Frontal cortex (tissue), 4 donors: ENCODE measurements at regions not wholly inside any gene's neighbourhood (a gene's known extent, or its start where the extent isn't known, plus 50 kb on each side); places are given as distances from the start of the nearest gene placed in this dataset. TPM values are rescaled to one million over a fixed set of nuclear protein-coding genes. Genes with fewer than 3 reads are reported as not detected.

ENCODE experiments used
- DNase-seq, 2 donors: peaks; one replicate each; pipeline ENCODE4 v3.0.0; 2012; ENCODE audit warnings: low spot score in 2 of 2
- FAIRE-seq: peaks from 2 replicates; lab custom pipeline; 2012; peaks lifted over from hg19 to GRCh38; lab: Jason Lieb, UNC
- small RNA-seq: library from RNA; depleted of rRNA; stranded (forward); fragments of <200 nt; gene quantifications from one replicate; pipeline ENCODE3, GENCODE V24; 2014
- donor health status: control.
- donor health status: control.
- donor health status: control.

- DNase-seq (no peak), FAIRE-seq (no peak)
Measured at GRCh38 chr2:186909095-186909494, 60.1 kb upstream of the ZSWIM2 start.

DNA sequence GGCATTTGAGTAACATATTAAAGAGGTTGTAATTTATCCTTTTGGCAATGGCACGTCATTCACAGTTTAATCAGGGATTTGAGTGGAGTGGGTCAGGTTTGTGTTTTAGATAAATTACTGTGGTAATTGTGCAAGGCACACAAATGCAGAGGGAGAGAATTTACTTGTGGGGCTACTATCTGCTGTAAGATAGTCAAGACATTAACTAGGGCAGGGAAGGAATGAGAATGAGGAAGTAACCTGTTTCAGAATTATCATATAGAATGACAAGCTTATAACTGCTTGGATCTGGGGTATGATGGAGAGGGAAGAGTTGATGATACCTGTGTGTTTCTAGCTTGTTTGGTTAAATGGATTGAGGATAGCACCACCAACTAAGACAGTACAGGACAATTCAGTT is 58.9 kb upstream of the ZSWIM2 start:
- DNase-seq (no peak), FAIRE-seq (no peak)

GRCh38 chr2:186903216-186903615 is 54.2 kb upstream of the ZSWIM2 start:
- DNase-seq, result peak in 1 of 2 donors; percentile 2
- no peak for FAIRE-seq

Small RNA genes lying in the stretch of these regions (small RNA-seq; reads per million reads assigned to genes)
- gene RN7SKP42 (not detected), gene RNU6-989P (not detected)
